ENCODE measurements at regions not wholly inside any gene's neighbourhood (a gene's known extent, or its start where the extent isn't known, plus 50 kb on each side); places are given as distances from the start of the nearest gene placed in this dataset.
"Not testable (repeated sequence)": the region's sequence is repeated elsewhere in the genome, so short reads cannot be mapped to it uniquely, and the experiment has no call there.

- DNase-seq (ENCODE audit: low read depth): no peak
- no peak overlapping the region for H3K4me3 ChIP-seq (ENCODE audit: low read depth, low read length)
- no peak for TF ChIP-seq CTCF (IDR thresholded peaks at IDR 0.05; ENCODE audit: low read depth, low read length, missing control alignments)
These were observed 174.3 kb downstream of the CPS1 start for GRCh38 chr2:210730672-210731071.

GRCh38 chr2:210746826-210747225 is 190.4 kb downstream of the CPS1 start:
- not testable (repeated sequence) for H3K4me3 ChIP-seq (ENCODE audit: low read depth, low read length); DNase-seq (ENCODE audit: low read depth)

GRCh38 chr2:210752532-210752931 is 196.1 kb downstream of the CPS1 start:
- no peak for DNase-seq (ENCODE audit: low read depth)
- no peak for TF ChIP-seq CTCF (IDR thresholded peaks at IDR 0.05; ENCODE audit: low read depth, low read length, missing control alignments)
- H3K4me3 ChIP-seq (ENCODE audit: low read depth, low read length): no peak overlapping the region

- DNase-seq (ENCODE audit: low read depth): no peak
- no peak overlapping the region for H3K4me3 ChIP-seq (ENCODE audit: low read depth, low read length)
These were observed 197.0 kb downstream of the CPS1 start for GRCh38 chr2:210753386-210753785.

GRCh38 chr2:210756855-210757254 is 200.5 kb downstream of the CPS1 start:
- DNase-seq (ENCODE audit: low read depth): no peak
- H3K4me3 ChIP-seq (ENCODE audit: low read depth, low read length): no peak overlapping the region
- TF ChIP-seq CTCF (IDR thresholded peaks at IDR 0.05; ENCODE audit: low read depth, low read length, missing control alignments): no peak

More at GRCh38 chr2:210753386-210753785, 197.0 kb downstream of the CPS1 start:
- no peak for TF ChIP-seq CTCF (IDR thresholded peaks at IDR 0.05; ENCODE audit: low read depth, low read length, missing control alignments)

- no peak for DNase-seq (ENCODE audit: low read depth)
- TF ChIP-seq CTCF (IDR thresholded peaks at IDR 0.05; ENCODE audit: low read depth, low read length, missing control alignments): no peak
- H3K4me3 ChIP-seq (ENCODE audit: low read depth, low read length): no peak overlapping the region
These were observed 206.5 kb downstream of the CPS1 start for GRCh38 chr2:210762604-210763588.

GRCh38 chr2:210768329-210768910 is 212.0 kb downstream of the CPS1 start:
- TF ChIP-seq CTCF (IDR thresholded peaks at IDR 0.05; ENCODE audit: low read depth, low read length, missing control alignments): no peak
- H3K4me3 ChIP-seq (ENCODE audit: low read depth, low read length): no peak overlapping the region
- DNase-seq (ENCODE audit: low read depth): no peak

All from GM12864 (cell line).